GM12874 (cell line): ENCODE measurements at regions not wholly inside any gene's neighbourhood (a gene's known extent, or its start where the extent isn't known, plus 50 kb on each side); places are given as distances from the start of the nearest gene placed in this dataset.
A peak's percentile ranks its signal among the peaks of the same experiment; 100 is the strongest.

Experiments
- CTCF ChIP-seq: IDR thresholded peaks from 2 replicates; pipeline ENCODE4 v1.5.1; 2011; ENCODE audit warnings: low read depth, mild to moderate bottlenecking, control low read depth, low read length, moderate library complexity; ENCODE audit not compliant: insufficient read depth

GRCh38 chr10:25869067-25869591, 64.9 kb upstream of the MYO3A start:
- no peak for TF ChIP-seq CTCF

GRCh38 chr10:25869609-25870008, 64.4 kb upstream of the MYO3A start:
- no peak for TF ChIP-seq CTCF

- TF ChIP-seq CTCF: peak; percentile 88
Observed at GRCh38 chr10:25875556-25876165, 58.4 kb upstream of the MYO3A start.

- TF ChIP-seq CTCF: no peak
Observed at GRCh38 chr10:25877296-25877695, 56.7 kb upstream of the MYO3A start.
